HG03342 (cell line): ENCODE measurements at regions not wholly inside any gene's neighbourhood (a gene's known extent, or its start where the extent isn't known, plus 50 kb on each side); places are given as distances from the start of the nearest gene placed in this dataset.
"Not testable (repeated sequence)": the region's sequence is repeated elsewhere in the genome, so short reads cannot be mapped to it uniquely, and the experiment has no call there.

Experiments
- ATAC-seq: cut with Tn5 transposase; IDR thresholded peaks from one replicate; pipeline ENCODE4 v1.9.1; 2021; ENCODE audit warnings: mild to moderate bottlenecking, moderate library complexity; ENCODE audit not compliant: unreplicated experiment

GRCh38 chr7:131653418-131654248 is 97.2 kb upstream of the PODXL start:
- ATAC-seq = no peak

GRCh38 chr7:131652934-131653333 is 96.5 kb upstream of the PODXL start:
- no peak for ATAC-seq

- no peak for ATAC-seq
Measured at GRCh38 chr7:131652194-131652593, 95.8 kb upstream of the PODXL start.

DNA sequence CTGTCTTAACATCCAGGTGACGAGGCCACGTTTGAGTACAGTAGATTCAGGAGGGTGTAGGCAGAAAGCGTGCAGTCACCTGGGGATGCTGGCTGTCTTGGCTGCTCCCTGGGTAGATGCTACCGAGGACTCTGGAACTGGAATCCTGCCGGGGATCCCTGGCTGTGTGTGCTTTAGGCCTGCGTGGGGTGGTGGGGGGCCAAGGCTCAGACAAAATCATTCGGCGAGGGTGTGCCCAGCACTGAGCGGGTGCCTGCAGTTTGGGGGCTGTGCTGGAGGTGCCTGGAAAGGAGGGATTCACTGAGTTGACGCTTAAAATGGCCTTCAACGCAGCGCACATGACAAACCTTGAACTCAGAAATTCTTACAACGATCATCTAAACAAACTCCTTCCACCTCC is 93.5 kb upstream of the PODXL start:
- ATAC-seq = no peak

DNA sequence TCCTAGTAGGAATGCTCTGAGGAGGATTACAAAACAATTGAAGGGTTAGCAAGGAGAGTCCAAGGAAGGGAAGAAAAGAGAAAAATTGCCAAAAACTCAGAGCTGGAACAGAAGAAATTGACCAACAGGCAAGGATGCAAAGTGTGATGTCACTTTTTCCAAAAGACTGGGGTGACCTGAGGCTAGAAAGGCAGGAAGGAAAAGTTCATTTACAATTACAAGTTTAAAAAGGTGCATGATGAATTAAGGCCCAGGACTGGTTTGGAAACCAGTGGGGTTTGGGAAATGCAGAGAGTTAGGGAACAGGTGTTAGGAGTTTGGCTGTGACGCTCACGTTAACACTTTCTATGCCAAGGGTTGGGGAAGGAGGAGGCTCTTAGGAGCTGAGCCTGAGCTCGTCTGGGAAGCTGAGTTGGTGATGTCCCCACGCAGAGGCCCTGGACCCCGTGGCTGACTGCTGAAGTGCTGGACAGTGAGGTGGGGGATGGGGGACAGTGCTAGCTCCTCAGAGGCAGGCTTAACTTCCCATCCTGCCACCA is 92.6 kb upstream of the PODXL start:
- ATAC-seq = no peak

DNA sequence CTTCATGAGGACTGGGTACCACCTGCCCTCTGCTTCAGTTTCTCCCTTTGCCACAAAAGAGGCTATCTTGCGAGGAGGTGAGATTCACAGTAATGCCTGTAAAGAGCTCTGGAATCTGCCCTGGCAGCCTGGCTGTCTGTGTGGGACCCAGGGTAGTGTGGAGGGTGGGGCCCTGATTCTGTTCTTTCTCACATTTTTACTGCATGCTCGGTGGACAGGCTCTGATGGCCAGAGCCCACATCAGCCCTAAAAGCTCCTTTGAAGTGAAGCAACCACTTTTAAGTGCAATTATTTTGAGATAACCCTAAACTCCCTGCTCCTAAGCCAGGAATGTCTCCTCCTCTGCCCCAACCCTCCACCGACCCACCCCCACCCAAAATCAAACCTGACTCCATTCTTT is 92.1 kb upstream of the PODXL start:
- ATAC-seq = no peak

DNA sequence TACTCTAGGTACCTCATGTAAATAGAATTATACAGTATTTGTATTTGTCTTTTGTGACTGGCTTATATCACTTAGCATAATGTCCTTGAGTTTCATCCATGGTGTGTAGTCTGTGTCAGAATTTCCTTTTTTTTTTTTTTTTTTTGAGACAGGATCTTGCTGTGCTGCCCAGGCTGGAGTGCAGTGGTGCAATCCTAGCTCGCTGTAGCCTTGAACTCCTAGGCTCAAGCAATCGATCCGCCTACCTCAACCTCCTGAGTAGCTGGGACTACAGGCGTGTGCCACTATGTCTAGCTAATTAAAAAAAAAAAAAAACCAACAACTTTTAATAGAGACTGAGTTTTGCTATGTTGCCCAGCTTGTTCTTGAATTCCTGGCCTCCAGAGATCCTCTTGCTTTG is 89.8 kb upstream of the PODXL start:
- no peak for ATAC-seq

GRCh38 chr7:131642429-131642828 is 86.0 kb upstream of the PODXL start:
- ATAC-seq = no peak

GRCh38 chr7:131640686-131641085 is 84.3 kb upstream of the PODXL start:
- ATAC-seq = no peak

DNA sequence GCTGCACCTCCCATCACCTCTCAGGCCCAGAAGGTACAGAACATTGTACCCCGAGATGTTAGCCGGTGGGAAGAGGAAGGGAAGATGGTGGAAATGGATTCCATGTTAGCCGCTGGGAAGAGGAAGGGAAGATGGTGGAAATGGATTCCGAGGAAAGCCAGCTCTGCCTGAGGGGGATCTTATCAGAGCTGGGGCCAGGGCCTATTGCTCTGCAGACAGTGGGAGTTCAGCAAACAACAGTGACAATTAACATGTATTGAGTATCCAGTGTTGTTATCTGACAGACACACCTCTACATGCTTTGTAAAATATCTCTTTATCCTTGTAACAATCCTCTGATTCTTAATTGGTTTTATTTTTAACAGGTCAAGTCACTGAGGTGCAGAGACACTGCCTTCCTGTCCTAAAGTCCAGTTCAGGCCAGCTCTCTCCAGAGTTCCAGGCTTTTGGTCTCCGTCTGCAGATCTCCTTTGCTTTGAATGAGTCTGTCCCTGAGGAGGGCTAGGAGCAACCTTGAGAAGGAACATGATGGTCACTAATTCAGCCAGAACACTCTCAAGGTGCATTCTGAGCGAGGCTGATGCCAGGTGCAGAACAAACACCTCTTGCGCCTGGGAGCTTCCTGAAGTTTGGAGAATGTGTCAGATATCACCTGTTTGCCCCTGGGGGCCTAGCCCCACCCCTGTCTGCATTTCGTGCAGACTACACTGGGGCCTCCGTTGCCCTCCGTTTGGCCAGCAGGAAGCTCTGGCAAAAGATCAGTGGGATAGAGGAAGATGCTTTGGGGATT is 82.4 kb upstream of the PODXL start:
- no peak for ATAC-seq

DNA sequence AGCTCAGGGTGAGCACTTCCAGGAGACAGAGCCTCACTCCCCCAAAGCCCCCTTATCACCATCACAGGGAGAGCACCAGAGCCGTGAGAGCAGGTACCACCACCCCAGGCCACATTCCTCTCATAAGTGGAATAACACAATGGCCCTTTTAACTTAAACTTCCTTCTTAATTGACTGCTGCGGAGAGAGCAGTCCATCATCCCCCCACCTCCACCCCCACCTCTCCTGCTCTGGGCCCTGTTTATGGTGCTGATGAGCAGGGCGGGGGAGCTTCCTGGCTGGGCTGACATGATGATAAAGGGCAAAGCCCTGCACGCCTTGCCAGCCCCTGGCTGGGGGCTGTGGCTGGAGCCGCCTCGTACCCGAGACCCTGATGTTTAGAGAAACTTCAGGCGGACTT is 81.4 kb upstream of the PODXL start:
- ATAC-seq = no peak

GRCh38 chr7:131636092-131636491 is 79.7 kb upstream of the PODXL start:
- no peak for ATAC-seq

- not testable (repeated sequence) for ATAC-seq
Measured at GRCh38 chr7:131634197-131634596, 77.8 kb upstream of the PODXL start.

GRCh38 chr7:131633342-131633843 is 77.0 kb upstream of the PODXL start:
- ATAC-seq = no peak

DNA sequence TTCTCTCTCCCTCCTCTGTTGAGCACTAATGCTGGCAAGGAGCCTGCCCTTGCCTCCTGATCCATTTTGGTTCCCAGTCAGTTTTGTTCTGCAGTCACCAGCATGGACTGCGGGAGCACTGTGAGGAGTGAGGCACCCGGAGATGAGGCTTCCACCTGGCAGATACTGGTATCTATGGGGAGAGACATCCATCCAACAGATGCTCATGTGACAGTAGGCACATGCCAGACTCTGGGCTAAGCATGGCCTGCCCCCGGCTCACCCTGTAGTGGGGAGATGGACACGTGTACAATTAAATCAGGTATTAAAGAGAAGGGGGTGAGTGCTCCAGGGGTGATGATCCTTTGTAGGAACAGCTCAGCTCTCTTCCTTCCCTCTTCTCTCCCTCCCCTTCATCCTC is 74.0 kb upstream of the PODXL start:
- ATAC-seq = no peak

DNA sequence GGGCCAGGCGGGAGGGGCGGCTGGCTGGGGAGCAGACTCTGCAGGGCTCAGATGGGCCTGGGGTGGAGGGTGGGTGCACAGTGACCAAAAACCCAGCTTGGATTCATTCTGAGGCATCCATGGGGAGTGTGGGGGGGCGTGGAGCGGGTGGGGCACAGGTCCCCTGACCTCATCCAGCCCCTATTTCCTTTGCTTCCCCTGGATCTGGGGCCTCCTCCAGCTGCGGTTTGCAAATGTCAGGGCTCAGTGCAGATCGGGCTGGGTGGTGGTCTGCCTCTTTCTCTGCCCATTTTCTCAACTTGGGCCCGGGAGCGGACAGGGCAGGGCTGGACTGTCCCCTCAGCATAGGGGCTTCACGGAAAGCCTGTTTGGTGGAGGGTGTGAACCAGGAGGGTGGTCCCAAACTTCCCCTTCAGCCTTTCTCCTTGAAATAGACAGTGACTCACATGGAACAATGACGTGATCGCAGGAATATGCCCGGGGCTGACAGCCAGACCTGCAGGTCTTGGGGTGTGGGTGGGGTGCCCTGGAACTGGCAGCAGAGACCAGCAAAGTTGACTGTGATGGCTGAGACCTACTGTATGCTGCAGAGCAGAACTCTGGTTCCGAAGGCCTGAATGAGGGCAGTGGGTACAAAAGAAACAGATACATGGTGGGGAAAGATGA is 72.9 kb upstream of the PODXL start:
- no peak for ATAC-seq

DNA sequence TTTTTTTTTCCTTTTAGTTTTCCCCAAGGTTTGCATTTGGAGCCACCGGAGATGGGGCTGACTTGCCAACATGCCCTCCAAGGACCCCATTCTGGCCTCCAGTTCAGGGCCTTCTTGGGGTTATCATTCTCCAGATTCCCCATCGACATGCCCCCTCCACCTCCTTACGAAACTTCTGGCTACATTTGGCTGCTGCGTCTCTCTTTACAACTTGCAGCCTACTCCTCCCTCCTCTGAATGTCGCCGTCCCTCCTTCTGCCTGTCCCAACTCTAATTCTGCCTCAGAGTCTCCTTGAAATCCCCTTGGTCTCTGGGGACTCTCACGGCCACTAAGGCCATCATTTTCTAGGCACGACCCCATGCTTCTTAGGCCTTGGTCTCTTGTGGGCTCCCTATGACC is 72.2 kb upstream of the PODXL start:
- no peak for ATAC-seq

DNA sequence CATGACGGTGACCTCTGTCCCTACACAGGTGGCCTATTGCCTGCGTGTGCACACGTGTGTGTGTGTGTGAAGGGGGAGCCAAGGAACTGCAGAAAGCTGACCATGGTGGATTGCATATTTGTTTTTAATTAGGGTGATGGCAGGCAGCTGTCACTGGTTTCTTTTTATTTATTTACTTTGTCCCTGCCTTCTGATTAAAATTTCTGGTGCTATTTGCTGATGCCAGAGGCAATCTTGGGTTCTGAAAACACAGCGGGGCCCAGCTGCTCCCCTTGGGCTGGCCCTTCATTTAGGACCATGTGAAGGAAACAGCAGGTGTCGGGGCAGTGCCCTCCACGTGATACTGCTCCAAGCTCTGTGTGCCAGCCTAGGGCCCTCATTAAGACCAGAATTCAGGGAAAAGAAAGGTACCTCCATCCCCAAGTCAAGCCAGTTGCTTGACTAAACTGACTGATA is 71.3 kb upstream of the PODXL start:
- no peak for ATAC-seq

- ATAC-seq = no peak
Measured at GRCh38 chr7:131626643-131627042, 70.2 kb upstream of the PODXL start.

DNA sequence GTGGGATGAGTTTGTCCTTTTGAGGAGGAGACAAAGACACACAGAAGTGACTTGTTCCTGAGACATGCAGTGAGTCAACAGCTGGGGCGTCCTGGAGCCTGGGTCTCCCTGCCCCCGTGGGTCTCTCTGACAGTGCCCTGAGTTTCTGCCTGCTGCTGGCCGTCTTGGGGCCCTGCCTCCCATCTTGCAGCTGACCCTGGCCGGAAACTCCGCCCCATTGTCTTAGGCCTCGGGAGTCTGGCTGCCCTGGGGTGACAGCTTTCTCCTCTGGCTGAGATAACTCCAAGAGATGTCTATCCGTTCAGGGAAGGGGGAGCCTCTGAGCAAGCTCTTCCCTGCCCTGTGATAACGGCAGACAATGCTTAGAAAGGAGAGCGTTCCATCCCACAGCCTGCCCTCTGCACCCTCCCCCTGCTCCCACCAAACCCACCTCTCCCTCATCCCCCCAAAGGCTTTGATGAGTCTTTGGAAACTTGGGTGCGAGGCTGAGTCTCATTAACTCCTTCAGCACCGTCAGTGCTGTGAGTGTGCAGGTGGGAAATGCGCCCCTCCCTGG is 69.5 kb upstream of the PODXL start:
- ATAC-seq = no peak

DNA sequence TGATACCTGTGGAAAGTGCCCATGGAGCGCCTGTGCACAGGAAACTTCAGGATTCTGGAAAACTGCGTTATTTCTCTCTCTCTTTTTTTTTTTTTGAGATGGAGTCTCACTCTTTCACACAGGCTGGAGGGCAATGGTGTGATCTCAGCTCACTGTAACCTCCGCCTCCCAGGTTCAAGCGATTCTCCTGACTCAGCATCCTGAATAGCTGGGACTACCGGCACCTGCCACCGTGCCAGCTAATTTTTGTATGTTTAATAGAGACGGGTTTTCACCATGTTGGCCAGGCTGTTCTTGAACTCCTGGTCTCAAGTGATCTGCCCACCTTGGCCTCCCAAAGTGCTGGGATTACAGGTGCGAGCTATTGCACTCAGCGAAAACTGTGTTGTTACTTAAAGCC is 68.9 kb upstream of the PODXL start:
- ATAC-seq = not testable (repeated sequence)
